ENCODE measurements at regions not wholly inside any gene's neighbourhood (a gene's known extent, or its start where the extent isn't known, plus 50 kb on each side); places are given as distances from the start of the nearest gene placed in this dataset.

DNA sequence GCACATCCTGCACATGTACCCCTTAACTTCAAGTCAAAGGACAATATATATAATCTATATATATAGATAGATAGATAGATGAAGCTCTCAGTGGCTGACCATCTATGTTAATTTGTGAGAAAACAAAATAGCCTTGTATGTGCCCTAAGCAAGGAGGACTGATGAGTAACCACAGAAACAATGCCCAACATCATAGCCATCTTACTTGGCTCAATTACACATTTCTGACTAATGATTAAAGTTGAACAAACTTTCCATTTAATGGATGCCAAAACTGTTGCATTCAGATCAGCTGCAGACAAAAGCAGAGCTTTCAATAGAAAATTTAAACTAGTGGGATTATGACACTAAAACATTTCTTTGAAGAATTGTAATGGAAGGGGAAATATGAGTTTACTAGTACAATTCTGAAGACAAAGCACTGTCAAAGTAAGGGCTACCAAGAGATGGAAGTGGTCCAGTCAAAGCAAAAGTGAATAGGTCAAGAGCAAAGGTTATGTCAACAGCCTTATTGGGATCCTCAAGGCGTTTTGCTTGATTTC is 1188.2 kb upstream of the RAG2 start:
- Mint-ChIP-seq H3K4me1 (no peaks in the 10 kb centered on the region), H3K27ac (no peak overlapping the region), H3K9me3 (peaks cover 5 to 20% (median 14%) of the 10 kb centered on the region in 7 donors), H3K36me3 (no peaks in the 10 kb centered on the region), H3K27me3 (ENCODE audit: low read depth in 3 of 3) (no peaks in the 10 kb centered on the region), H3K4me3 (no peak overlapping the region)
- Histone ChIP-seq H2AFZ (ENCODE audit: insufficient read depth, low read depth, low read length, poor library complexity, severe bottlenecking) (no peak overlapping the region), H3K27ac (ENCODE audit: low read depth in 1 of 2, low read length in 2 of 2) (no peak overlapping the region), H3K27me3 (ENCODE audit: control insufficient read depth in 2 of 2, insufficient read depth in 2 of 2, low read length in 2 of 2) (no peaks in the 10 kb centered on the region), H3K4me1 (ENCODE audit: control insufficient read depth in 1 of 2, insufficient read depth in 2 of 2, low read length in 2 of 2) (no peaks in the 10 kb centered on the region), H4K20me1 (ENCODE audit: insufficient read depth, low read length) (no peaks in the 10 kb centered on the region), H3K4me2 (replicated peaks; ENCODE audit: extremely low read depth, low read length, poor library complexity, severe bottlenecking) (no peak overlapping the region), H3K9me3 (replicated peaks in 1 of 2; ENCODE audit: control insufficient read depth in 1 of 2, insufficient read depth in 1 of 2, low read length in 2 of 2) (peaks cover 8 to 15% of the 10 kb centered on the region in 2 donors), H3K9ac (ENCODE audit: insufficient read depth, low read length, poor library complexity, severe bottlenecking) (no peak overlapping the region), H3K79me2 (ENCODE audit: insufficient read depth, low read length) (no peaks in the 10 kb centered on the region), H3K36me3 (replicated peaks in 1 of 2; ENCODE audit: control insufficient read depth in 1 of 2, insufficient read depth in 2 of 2, low read length in 2 of 2) (no peaks in the 10 kb centered on the region), H3K4me3 (replicated peaks in 1 of 3; ENCODE audit: low read depth in 2 of 3, low read length in 3 of 3) (no peak overlapping the region)
- WGBS (ENCODE audit: insufficient coverage): no CpG with 5 or more reads among the region's 1 CpG
- intact Hi-C loops (cut with micrococcal nuclease): no loop called here
- DNase-seq: no peak
- TF ChIP-seq, protein P1, sequence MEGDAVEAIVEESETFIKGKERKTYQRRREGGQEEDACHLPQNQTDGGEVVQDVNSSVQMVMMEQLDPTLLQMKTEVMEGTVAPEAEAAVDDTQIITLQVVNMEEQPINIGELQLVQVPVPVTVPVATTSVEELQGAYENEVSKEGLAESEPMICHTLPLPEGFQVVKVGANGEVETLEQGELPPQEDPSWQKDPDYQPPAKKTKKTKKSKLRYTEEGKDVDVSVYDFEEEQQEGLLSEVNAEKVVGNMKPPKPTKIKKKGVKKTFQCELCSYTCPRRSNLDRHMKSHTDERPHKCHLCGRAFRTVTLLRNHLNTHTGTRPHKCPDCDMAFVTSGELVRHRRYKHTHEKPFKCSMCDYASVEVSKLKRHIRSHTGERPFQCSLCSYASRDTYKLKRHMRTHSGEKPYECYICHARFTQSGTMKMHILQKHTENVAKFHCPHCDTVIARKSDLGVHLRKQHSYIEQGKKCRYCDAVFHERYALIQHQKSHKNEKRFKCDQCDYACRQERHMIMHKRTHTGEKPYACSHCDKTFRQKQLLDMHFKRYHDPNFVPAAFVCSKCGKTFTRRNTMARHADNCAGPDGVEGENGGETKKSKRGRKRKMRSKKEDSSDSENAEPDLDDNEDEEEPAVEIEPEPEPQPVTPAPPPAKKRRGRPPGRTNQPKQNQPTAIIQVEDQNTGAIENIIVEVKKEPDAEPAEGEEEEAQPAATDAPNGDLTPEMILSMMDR (IDR thresholded peaks at IDR 0.05): no peak

DNA sequence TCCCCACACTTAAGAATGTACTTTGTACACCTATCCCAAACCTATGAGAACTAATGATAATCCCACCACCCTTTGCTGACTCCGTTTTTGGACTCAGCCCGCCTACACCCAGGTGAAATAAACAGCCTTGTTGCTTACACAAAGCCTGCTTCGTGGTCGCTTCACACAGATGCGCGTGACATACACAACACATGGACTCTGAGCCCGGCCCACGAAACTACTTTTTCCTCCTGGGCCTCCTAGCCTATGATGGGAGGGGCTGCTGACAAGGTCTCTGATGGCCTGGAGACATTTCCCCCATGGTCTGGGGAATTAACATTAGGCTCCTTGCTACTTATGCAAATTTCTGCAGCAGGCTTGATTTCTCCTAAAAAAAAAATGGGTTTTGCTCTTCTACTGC is 1176.4 kb upstream of the RAG2 start:
- no peaks in the 10 kb centered on the region for H3K36me3 ChIP-seq (replicated peaks in 1 of 2; ENCODE audit: control insufficient read depth in 1 of 2, insufficient read depth in 2 of 2, low read length in 2 of 2)
- no peak overlapping the region for H2AFZ ChIP-seq (ENCODE audit: insufficient read depth, low read depth, low read length, poor library complexity, severe bottlenecking)
- DNase-seq: no peak
- H4K20me1 ChIP-seq (ENCODE audit: insufficient read depth, low read length): no peaks in the 10 kb centered on the region
- H3K4me1 ChIP-seq (ENCODE audit: control insufficient read depth in 1 of 2, insufficient read depth in 2 of 2, low read length in 2 of 2): no peaks in the 10 kb centered on the region
- H3K9ac ChIP-seq (ENCODE audit: insufficient read depth, low read length, poor library complexity, severe bottlenecking): no peak overlapping the region
- H3K4me3 Mint-ChIP-seq: no peak overlapping the region
- H3K79me2 ChIP-seq (ENCODE audit: insufficient read depth, low read length): no peaks in the 10 kb centered on the region
- H3K4me1 Mint-ChIP-seq: no peaks in the 10 kb centered on the region
- H3K27me3 Mint-ChIP-seq (ENCODE audit: low read depth in 3 of 3): no peaks in the 10 kb centered on the region
- H3K9me3 ChIP-seq (replicated peaks in 1 of 2; ENCODE audit: control insufficient read depth in 1 of 2, insufficient read depth in 1 of 2, low read length in 2 of 2): peaks cover 0 to 11% of the 10 kb centered on the region in 2 donors
- no peak overlapping the region for H3K27ac Mint-ChIP-seq
- H3K36me3 Mint-ChIP-seq: no peaks in the 10 kb centered on the region
- WGBS (ENCODE audit: insufficient coverage): 95% methylated on average over 8 of the region's 8 CpGs
- H3K27ac ChIP-seq (ENCODE audit: low read depth in 1 of 2, low read length in 2 of 2): no peak overlapping the region
- intact Hi-C loops (cut with micrococcal nuclease): no loop called here
- H3K4me2 ChIP-seq (replicated peaks; ENCODE audit: extremely low read depth, low read length, poor library complexity, severe bottlenecking): no peak overlapping the region
- TF ChIP-seq, protein P1 (IDR thresholded peaks at IDR 0.05): no peak
- H3K9me3 Mint-ChIP-seq: peaks cover 0 to 15% (median 6%) of the 10 kb centered on the region in 7 donors
- H3K4me3 ChIP-seq (replicated peaks in 1 of 3; ENCODE audit: low read depth in 2 of 3, low read length in 3 of 3): no peak overlapping the region
- H3K27me3 ChIP-seq (ENCODE audit: control insufficient read depth in 2 of 2, insufficient read depth in 2 of 2, low read length in 2 of 2): no peaks in the 10 kb centered on the region
